WTC11 (cell line): ENCODE measurements at regions not wholly inside any gene's neighbourhood (a gene's known extent, or its start where the extent isn't known, plus 50 kb on each side); places are given as distances from the start of the nearest gene placed in this dataset.

Experiments used
- ATAC-seq: fragments of 200-7000 bp; cut with Tn5 transposase; 2 replicates; pipeline ENCODE4 v1.10.0; 2021; ENCODE audit warnings: mild to moderate bottlenecking, moderate library complexity
- CTCF ChIA-PET: fragments of 300-600 bp; sonication (Branson Sonifier 250); formaldehyde crosslinking; loops from one replicate; lab custom pipeline; 2021; ENCODE audit warnings: antibody characterized with exemption; lab: Charles Lee
- POLR2A ChIA-PET: fragments of 350-600 bp; sonication (Branson Sonifier 250); formaldehyde crosslinking; loops from one replicate; lab custom pipeline; 2021; ENCODE audit warnings: antibody characterized with exemption; lab: Charles Lee
- DNase-seq: peaks from one replicate; pipeline ENCODE4 v3.0.0; 2021; ENCODE audit warnings: low spot score
- H3K27ac Mint-ChIP-seq: 2 replicates; pipeline ENCODE4 v1.8.0; 2021; ENCODE audit warnings: mixed read lengths
- H3K27me3 Mint-ChIP-seq: 2 replicates; pipeline ENCODE4 v1.8.0; 2021; ENCODE audit warnings: low read depth, mild to moderate bottlenecking, moderate library complexity, mixed read lengths
- H3K36me3 Mint-ChIP-seq: 2 replicates; pipeline ENCODE4 v1.8.0; 2021; ENCODE audit warnings: mixed read lengths
- H3K4me1 Mint-ChIP-seq: 2 replicates; pipeline ENCODE4 v1.8.0; 2022; ENCODE audit warnings: mixed read lengths
- H3K4me3 Mint-ChIP-seq: 2 replicates; pipeline ENCODE4 v1.8.0; 2021; ENCODE audit warnings: mild to moderate bottlenecking, moderate library complexity, mixed read lengths
- H3K9me3 Mint-ChIP-seq: 2 replicates; pipeline ENCODE4 v1.8.0; 2021; ENCODE audit warnings: mixed read lengths
- FOXJ3 ChIP-seq: sonication (generic); formaldehyde crosslinking; IDR thresholded peaks from 2 replicates; pipeline ENCODE4 v1.9.0; 2021; ENCODE audit warnings: missing genetic modification reagents, mild to moderate bottlenecking, borderline replicate concordance
- FOXP1 ChIP-seq: sonication (generic); formaldehyde crosslinking; IDR thresholded peaks from 2 replicates; pipeline ENCODE4 v1.8.0; 2022; ENCODE audit warnings: missing genetic modification reagents, mild to moderate bottlenecking, moderate library complexity, borderline replicate concordance
- GABPB1 ChIP-seq: sonication (generic); formaldehyde crosslinking; IDR thresholded peaks from 2 replicates; pipeline ENCODE4 v1.8.1; 2023; ENCODE audit warnings: mild to moderate bottlenecking, missing genetic modification reagents
- GRHL2 ChIP-seq: fragments of 250-450 bp; sonication (Bioruptor Pico); IDR thresholded peaks from 2 replicates; pipeline ENCODE4 v1.8.0; 2022; ENCODE audit warnings: mild to moderate bottlenecking, moderate library complexity; ENCODE audit not compliant: insufficient replicate concordance, severe bottlenecking
- HMGXB4 ChIP-seq: sonication (generic); formaldehyde crosslinking; IDR thresholded peaks from 2 replicates; pipeline ENCODE4 v1.8.1; 2023; ENCODE audit warnings: mild to moderate bottlenecking, moderate library complexity, missing genetic modification reagents
- IRF2 ChIP-seq: sonication (generic); formaldehyde crosslinking; IDR thresholded peaks from 2 replicates; pipeline ENCODE4 v1.8.0; 2022; ENCODE audit warnings: low read depth, missing genetic modification reagents, borderline replicate concordance
- NFATC4 ChIP-seq: fragments of 250-450 bp; sonication (Bioruptor Pico); IDR thresholded peaks from 2 replicates; pipeline ENCODE4 v1.9.0; 2021; ENCODE audit warnings: mild to moderate bottlenecking
- NR1H2 ChIP-seq: sonication (generic); formaldehyde crosslinking; IDR thresholded peaks from 2 replicates; pipeline ENCODE4 v1.9.0; 2021; ENCODE audit warnings: mild to moderate bottlenecking, moderate library complexity, missing genetic modification reagents
- ZNF232 ChIP-seq: sonication (generic); formaldehyde crosslinking; IDR thresholded peaks from 2 replicates; pipeline ENCODE4 v1.8.0; 2022; ENCODE audit warnings: mild to moderate bottlenecking, missing genetic modification reagents
- ZNF512 ChIP-seq: sonication (generic); formaldehyde crosslinking; IDR thresholded peaks from 2 replicates; pipeline ENCODE4 v1.8.1; 2022; ENCODE audit warnings: missing genetic modification reagents, borderline replicate concordance
- ZSCAN18 ChIP-seq: fragments of 250-450 bp; sonication (Bioruptor Pico); IDR thresholded peaks from 2 replicates; pipeline ENCODE4 v2.1.2; 2022; ENCODE audit warnings: mild to moderate bottlenecking, moderate library complexity
- TF ChIP-seq, protein P1 (sequence below): sonication (generic); formaldehyde crosslinking; IDR thresholded peaks from 2 replicates; pipeline ENCODE4 v1.8.1; 2022; ENCODE audit warnings: low read depth, missing genetic modification reagents, borderline replicate concordance
- TF ChIP-seq, protein P2 (sequence below): sonication (generic); formaldehyde crosslinking; IDR thresholded peaks from 2 replicates; pipeline ENCODE4 v1.8.0; 2022; ENCODE audit warnings: mild to moderate bottlenecking, missing genetic modification reagents
- TF ChIP-seq, protein P3 (sequence below): fragments of 250-450 bp; sonication (Bioruptor Pico); IDR thresholded peaks from 2 replicates; pipeline ENCODE4 v1.9.0; 2021; ENCODE audit warnings: mild to moderate bottlenecking
- TF ChIP-seq, protein P4 (sequence below): sonication (generic); formaldehyde crosslinking; IDR thresholded peaks from 2 replicates; pipeline ENCODE4 v1.8.0; 2022; ENCODE audit warnings: missing genetic modification reagents

- TF ChIP-seq, protein P1, sequence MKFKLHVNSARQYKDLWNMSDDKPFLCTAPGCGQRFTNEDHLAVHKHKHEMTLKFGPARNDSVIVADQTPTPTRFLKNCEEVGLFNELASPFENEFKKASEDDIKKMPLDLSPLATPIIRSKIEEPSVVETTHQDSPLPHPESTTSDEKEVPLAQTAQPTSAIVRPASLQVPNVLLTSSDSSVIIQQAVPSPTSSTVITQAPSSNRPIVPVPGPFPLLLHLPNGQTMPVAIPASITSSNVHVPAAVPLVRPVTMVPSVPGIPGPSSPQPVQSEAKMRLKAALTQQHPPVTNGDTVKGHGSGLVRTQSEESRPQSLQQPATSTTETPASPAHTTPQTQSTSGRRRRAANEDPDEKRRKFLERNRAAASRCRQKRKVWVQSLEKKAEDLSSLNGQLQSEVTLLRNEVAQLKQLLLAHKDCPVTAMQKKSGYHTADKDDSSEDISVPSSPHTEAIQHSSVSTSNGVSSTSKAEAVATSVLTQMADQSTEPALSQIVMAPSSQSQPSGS = no peak
- TF ChIP-seq, protein P2, sequence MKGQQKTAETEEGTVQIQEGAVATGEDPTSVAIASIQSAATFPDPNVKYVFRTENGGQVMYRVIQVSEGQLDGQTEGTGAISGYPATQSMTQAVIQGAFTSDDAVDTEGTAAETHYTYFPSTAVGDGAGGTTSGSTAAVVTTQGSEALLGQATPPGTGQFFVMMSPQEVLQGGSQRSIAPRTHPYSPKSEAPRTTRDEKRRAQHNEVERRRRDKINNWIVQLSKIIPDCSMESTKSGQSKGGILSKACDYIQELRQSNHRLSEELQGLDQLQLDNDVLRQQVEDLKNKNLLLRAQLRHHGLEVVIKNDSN (CRISPR knock-in tag) = no peak
- TF ChIP-seq NR1H2 (CRISPR knock-in tag) (no peak), GABPB1 (CRISPR knock-in tag) (no peak), FOXP1 (CRISPR knock-in tag) (no peak)
- TF ChIP-seq, protein P3, sequence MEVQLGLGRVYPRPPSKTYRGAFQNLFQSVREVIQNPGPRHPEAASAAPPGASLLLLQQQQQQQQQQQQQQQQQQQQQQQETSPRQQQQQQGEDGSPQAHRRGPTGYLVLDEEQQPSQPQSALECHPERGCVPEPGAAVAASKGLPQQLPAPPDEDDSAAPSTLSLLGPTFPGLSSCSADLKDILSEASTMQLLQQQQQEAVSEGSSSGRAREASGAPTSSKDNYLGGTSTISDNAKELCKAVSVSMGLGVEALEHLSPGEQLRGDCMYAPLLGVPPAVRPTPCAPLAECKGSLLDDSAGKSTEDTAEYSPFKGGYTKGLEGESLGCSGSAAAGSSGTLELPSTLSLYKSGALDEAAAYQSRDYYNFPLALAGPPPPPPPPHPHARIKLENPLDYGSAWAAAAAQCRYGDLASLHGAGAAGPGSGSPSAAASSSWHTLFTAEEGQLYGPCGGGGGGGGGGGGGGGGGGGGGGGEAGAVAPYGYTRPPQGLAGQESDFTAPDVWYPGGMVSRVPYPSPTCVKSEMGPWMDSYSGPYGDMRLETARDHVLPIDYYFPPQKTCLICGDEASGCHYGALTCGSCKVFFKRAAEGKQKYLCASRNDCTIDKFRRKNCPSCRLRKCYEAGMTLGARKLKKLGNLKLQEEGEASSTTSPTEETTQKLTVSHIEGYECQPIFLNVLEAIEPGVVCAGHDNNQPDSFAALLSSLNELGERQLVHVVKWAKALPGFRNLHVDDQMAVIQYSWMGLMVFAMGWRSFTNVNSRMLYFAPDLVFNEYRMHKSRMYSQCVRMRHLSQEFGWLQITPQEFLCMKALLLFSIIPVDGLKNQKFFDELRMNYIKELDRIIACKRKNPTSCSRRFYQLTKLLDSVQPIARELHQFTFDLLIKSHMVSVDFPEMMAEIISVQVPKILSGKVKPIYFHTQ (CRISPR knock-in tag) = no peak
Measured at GRCh38 chr4:96094183-96094582, 254.3 kb downstream of the PDHA2 start (continued).

DNA sequence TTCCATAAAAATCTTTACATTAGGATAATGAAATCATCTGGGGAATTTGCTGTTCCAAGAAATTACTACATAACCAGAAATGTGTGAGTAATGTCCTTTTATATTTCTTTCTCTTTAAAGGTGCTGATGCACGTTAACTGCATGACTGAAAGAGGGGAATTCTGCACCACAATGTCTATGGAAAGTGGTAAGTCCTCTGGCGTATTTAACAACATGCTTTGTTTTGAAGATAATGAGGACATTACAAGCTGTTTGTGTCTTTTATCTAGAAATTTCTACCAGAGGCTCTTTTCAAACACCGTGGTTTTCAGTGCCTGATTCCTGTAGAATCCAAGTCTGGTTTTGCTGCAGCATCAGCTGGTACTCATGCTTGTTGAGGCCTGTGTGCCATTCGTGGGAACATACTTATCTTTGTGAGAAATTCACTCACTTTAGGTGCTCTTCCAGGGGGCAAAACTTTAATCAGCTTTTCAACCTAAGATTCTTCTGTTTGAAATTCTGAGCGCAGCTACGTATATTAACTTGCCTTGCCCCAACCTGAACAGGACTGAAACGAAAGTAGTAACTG, 257.2 kb downstream of the PDHA2 start:
- H3K4me3 Mint-ChIP-seq = no peak overlapping the region
- ATAC-seq (peak; percentile 51), DNase-seq (no peak)
- peaks cover 2% of the 10 kb centered on the region; the same call in 1 of the 2 replicates for H3K36me3 Mint-ChIP-seq
- CTCF ChIA-PET = no interaction called here
- 0 out of 2 replicates have a peak, but pooled peaks cover 3% of the 10 kb centered on the region for H3K4me1 Mint-ChIP-seq
- H3K9me3 Mint-ChIP-seq = peaks cover 16% of the 10 kb centered on the region
- POLR2A ChIA-PET = no interaction called here
- H3K27me3 Mint-ChIP-seq = no peaks in the 10 kb centered on the region
- no peak overlapping the region for H3K27ac Mint-ChIP-seq
- TF ChIP-seq NFATC4 (CRISPR knock-in tag) (no peak), FOXJ3 (CRISPR knock-in tag) (no peak), HMGXB4 (CRISPR knock-in tag) (no peak), ZSCAN18 (CRISPR knock-in tag) (no peak), ZNF232 (CRISPR knock-in tag) (no peak), ZNF512 (no peak), IRF2 (no peak), GRHL2 (CRISPR knock-in tag) (no peak)
- TF ChIP-seq, protein P4, sequence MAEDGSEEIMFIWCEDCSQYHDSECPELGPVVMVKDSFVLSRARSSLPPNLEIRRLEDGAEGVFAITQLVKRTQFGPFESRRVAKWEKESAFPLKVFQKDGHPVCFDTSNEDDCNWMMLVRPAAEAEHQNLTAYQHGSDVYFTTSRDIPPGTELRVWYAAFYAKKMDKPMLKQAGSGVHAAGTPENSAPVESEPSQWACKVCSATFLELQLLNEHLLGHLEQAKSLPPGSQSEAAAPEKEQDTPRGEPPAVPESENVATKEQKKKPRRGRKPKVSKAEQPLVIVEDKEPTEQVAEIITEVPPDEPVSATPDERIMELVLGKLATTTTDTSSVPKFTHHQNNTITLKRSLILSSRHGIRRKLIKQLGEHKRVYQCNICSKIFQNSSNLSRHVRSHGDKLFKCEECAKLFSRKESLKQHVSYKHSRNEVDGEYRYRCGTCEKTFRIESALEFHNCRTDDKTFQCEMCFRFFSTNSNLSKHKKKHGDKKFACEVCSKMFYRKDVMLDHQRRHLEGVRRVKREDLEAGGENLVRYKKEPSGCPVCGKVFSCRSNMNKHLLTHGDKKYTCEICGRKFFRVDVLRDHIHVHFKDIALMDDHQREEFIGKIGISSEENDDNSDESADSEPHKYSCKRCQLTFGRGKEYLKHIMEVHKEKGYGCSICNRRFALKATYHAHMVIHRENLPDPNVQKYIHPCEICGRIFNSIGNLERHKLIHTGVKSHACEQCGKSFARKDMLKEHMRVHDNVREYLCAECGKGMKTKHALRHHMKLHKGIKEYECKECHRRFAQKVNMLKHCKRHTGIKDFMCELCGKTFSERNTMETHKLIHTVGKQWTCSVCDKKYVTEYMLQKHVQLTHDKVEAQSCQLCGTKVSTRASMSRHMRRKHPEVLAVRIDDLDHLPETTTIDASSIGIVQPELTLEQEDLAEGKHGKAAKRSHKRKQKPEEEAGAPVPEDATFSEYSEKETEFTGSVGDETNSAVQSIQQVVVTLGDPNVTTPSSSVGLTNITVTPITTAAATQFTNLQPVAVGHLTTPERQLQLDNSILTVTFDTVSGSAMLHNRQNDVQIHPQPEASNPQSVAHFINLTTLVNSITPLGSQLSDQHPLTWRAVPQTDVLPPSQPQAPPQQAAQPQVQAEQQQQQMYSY (CRISPR knock-in tag) = no peak
- TF ChIP-seq, protein P2 (CRISPR knock-in tag) = no peak
